ENCODE measurements at regions not wholly inside any gene's neighbourhood (a gene's known extent, or its start where the extent isn't known, plus 50 kb on each side); places are given as distances from the start of the nearest gene placed in this dataset.
A peak's percentile ranks its signal among the peaks of the same experiment; 100 is the strongest.

GRCh38 chr2:60628615-60629304 lies 75.3 kb upstream of the BCL11A start:
- intact Hi-C loops (cut with DNase I), result no loop called here
- DNase-seq (no peak), FAIRE-seq (no peak), ATAC-seq (no peak)
- Histone ChIP-seq H3K27me3 (no peaks in the 10 kb centered on the region), H3K4me3 (no peak overlapping the region), H3K27ac (no peak overlapping the region), H3K9me3 (no peaks in the 10 kb centered on the region), H3K36me3 (no peaks in the 10 kb centered on the region), H3K4me1 (no peaks in the 10 kb centered on the region)
- 50 to 52% methylated on average over 4 of the region's 4 CpGs for WGBS, 2 donors
- TF ChIP-seq CTCF (IDR thresholded peaks at IDR 0.05), result no peak

- intact Hi-C loops (cut with DNase I), result no loop called here
- TF ChIP-seq CTCF (IDR thresholded peaks at IDR 0.05), result no peak
- DNase-seq (no peak), ATAC-seq (no peak), FAIRE-seq (no peak)
- Histone ChIP-seq H3K4me3 (no peak overlapping the region), H3K27me3 (no peaks in the 10 kb centered on the region), H3K36me3 (no peaks in the 10 kb centered on the region), H3K27ac (no peak overlapping the region), H3K9me3 (no peaks in the 10 kb centered on the region), H3K4me1 (no peaks in the 10 kb centered on the region)
- 48 to 50% methylated on average over 3 of the region's 3 CpGs for WGBS, 2 donors
These were observed 75.8 kb upstream of the BCL11A start for GRCh38 chr2:60629305-60629662.

GRCh38 chr2:60629801-60630385 lies 76.4 kb upstream of the BCL11A start:
- TF ChIP-seq CTCF (IDR thresholded peaks at IDR 0.05), result no peak
- DNase-seq (no peak), FAIRE-seq (no peak), ATAC-seq (no peak)
- intact Hi-C loops (cut with DNase I), result no loop called here
- H3K4me1 ChIP-seq, result no peaks in the 10 kb centered on the region
- no peak overlapping the region for H3K27ac ChIP-seq
- no peaks in the 10 kb centered on the region for H3K9me3 ChIP-seq
- 74 to 84% methylated on average over 4 of the region's 4 CpGs for WGBS, 2 donors
- H3K36me3 ChIP-seq, result no peaks in the 10 kb centered on the region
- no peaks in the 10 kb centered on the region for H3K27me3 ChIP-seq
- H3K4me3 ChIP-seq, result no peak overlapping the region

- Histone ChIP-seq H3K4me3 (no peak overlapping the region), H3K36me3 (no peaks in the 10 kb centered on the region), H3K4me1 (no peaks in the 10 kb centered on the region), H3K9me3 (no peaks in the 10 kb centered on the region), H3K27me3 (no peaks in the 10 kb centered on the region), H3K27ac (peak overlapping the region in 2 of 4 donors; percentile 17 to 33)
- ATAC-seq (peak; percentile 50 to 82 (median 64)), FAIRE-seq (no peak), DNase-seq (peak in 1 of 6 donors; percentile 17)
- 49 to 58% methylated on average over 5 of the region's 5 CpGs for WGBS, 2 donors
- no peak for TF ChIP-seq CTCF (IDR thresholded peaks at IDR 0.05)
- intact Hi-C loops (cut with DNase I), result no loop called here
These were observed 80.2 kb upstream of the BCL11A start for GRCh38 chr2:60633615-60634014.

GRCh38 chr2:60634438-60634837 lies 81.0 kb upstream of the BCL11A start:
- DNase-seq (no peak), ATAC-seq (peak in 3 of 4 donors; percentile 28 to 63 (median 53)), FAIRE-seq (no peak)
- Histone ChIP-seq H3K4me1 (no peaks in the 10 kb centered on the region), H3K27me3 (no peaks in the 10 kb centered on the region), H3K27ac (peak overlapping the region in 1 of 4 donors; percentile 33), H3K9me3 (no peaks in the 10 kb centered on the region), H3K36me3 (no peaks in the 10 kb centered on the region), H3K4me3 (no peak overlapping the region)
- intact Hi-C loops (cut with DNase I), result no loop called here
- TF ChIP-seq CTCF (IDR thresholded peaks at IDR 0.05), result no peak
- WGBS, 2 donors, result 58 to 72% methylated on average over 1 of the region's 1 CpG

Data from pancreas (tissue), 10 donors.